ENCODE measurements at regions not wholly inside any gene's neighbourhood (a gene's known extent, or its start where the extent isn't known, plus 50 kb on each side); places are given as distances from the start of the nearest gene placed in this dataset.

- TF ChIP-seq NFIC (IDR thresholded peaks at IDR 0.05), result no peak
- TF ChIP-seq USF1 (IDR thresholded peaks at IDR 0.05), result no peak
- TF ChIP-seq YY1 (IDR thresholded peaks at IDR 0.05; ENCODE audit: low read depth), result no peak
- no peak for TF ChIP-seq RAD21 (IDR thresholded peaks at IDR 0.05; ENCODE audit: low read depth)
- no peak for TF ChIP-seq EP300 (IDR thresholded peaks at IDR 0.05; ENCODE audit: borderline replicate concordance)
- TF ChIP-seq TAF1 (IDR thresholded peaks at IDR 0.05; ENCODE audit: low read depth), result no peak
- TF ChIP-seq MAX (IDR thresholded peaks at IDR 0.05), result no peak
- TF ChIP-seq CEBPB (IDR thresholded peaks at IDR 0.05), result no peak
- TF ChIP-seq EGR1 (IDR thresholded peaks at IDR 0.05), result no peak
These were observed 51.3 kb upstream of the KAT6B start for GRCh38 chr10:74775099-74775498.

All from Ishikawa (cell line).